ENCODE measurements at regions not wholly inside any gene's neighbourhood (a gene's known extent, or its start where the extent isn't known, plus 50 kb on each side); places are given as distances from the start of the nearest gene placed in this dataset.

DNA sequence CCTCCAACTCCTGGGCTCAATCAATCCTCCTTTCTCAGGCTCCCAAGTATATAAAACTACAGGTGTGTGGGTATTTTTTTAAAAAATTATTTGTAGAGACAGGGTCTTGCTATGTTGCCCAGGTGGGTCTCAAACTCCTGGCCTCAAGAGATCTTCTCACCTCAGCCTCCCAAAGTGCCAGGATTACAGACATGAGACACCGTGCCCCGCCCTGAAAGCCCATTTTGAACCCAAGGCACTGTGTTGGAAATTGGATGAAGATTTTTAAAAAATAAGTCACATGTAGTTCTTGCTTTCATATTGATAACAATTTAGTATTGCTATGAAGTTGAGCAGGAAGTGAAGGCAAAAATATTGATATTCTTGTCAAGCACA, 472.5 kb upstream of the TNP1 start:
- no peak for DNase-seq

DNA sequence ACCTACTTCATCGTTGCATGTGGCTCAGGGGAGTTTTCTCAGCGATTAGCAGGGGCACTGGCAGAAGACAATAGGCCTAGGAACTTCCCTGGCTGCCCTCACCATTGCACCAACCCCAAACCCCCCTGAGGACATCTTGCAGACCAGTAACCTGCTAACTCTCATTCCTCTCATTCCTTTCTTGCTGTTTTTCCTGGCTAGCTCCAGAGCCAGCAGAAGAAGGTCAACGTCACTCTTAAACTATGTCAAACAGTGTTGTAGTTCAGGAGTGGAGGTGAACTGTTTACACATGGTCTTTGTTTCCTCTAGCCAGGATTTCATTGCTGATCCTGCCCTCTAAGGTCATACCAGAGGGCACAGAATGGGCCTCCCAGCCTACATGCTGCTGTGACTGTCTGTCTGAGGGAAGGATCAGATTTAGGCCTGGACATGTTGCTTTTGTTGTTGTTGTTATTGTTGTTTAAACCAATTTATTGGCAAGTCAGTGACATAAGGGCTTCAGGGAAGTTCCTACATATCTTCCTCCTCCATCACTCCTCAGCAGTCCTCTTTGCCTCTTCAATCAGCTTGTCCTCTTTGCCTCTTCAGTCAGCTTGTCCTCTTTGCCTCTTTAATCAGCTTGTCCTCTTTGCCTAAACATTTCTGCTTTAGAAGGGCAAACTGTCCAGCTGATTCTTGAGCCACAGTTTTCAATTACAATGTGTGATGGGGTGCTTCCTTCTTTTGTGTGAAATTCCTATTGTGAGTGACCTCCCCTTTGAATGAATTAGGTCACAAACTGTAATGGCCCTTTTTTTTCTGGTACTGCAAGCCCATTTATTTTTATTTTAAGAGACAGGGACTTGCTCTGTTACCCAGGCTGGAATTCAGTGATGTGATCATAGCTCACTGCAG, 471.9 kb upstream of the TNP1 start:
- DNase-seq, result no peak

DNA sequence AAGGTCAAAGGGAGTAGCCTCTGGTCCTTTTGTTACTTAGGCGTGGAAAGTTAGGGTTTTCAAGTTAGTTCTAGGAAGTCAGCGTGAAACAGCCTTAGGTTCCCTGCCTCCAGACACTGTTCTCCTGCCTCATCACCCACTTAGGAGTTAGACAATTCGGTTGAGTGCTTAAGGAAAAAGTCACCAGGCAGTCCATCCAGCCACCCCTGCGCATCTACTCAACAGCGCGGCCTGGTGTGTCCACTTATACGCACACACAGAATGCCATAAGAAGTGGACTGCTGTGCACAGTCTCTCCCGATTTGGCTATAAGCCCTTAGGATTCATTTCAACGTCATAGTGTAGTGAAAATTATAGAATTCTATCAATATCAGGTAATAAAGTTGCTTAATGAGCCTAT, 470.8 kb upstream of the TNP1 start:
- no peak for DNase-seq

DNA sequence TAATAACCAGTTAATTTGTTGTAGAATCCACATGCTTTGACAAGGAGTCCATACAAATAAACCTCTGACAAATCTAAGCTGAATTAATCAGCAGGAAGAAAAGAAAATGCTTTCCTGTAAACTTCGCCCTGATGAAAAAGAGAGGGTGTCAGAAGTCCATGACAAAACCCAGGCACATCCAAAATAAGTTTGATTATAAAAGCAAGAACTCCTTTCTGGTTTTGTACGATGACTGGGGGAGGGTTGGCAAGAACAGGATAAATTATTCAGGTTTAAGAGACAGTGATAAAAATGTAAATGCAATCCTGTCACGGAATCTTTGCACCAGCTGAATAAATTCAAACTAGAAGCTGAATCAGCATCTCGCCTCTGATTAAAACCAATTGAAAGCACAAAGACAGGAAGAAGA, 469.2 kb upstream of the TNP1 start:
- no peak for DNase-seq

DNA sequence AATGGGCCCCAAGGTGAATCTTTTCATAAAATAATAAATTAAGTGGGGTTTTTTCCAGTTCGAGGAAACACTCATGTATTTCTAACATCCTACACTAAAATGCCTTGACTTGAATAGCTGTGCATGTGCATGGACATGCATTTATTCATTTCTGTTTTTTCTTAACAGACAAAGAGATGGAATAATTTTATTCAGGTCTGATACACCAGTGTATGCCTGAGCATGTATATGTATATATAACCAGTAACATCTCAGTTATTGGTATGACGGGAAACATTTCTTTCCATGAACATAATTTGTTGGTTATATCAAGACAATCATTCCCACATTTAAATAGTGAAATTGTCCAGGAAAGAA, 468.7 kb upstream of the TNP1 start:
- no peak for DNase-seq

DNA sequence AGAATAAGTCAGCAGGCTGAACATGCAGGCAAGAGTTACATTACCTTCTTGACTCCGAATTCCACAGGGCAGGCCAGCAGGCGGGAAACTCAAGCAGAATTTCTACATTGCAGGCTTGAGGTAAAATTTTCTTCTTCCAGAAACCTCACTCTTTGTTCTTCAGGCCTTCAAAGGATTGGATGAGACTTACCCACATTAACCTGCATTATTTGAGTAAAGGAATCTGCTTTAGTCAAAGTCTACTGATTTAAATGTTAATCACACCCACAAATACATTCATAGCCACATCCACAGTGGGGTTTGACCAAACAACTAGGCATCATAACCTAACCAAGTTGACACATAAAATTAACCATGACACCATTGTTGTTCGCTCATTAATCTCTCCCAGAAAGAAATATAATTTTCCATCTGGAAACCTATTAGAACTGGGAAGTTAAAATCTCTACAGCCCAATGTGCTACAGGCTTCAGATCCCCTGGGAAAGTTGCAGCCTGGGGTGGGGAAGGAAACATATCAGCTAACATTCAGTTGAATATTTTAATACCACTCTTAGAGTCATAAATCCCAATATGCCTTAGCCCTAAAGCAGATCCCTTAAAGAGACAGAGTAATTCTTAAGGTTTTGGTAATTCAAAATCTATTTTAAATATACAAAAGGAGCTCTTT, 468.2 kb upstream of the TNP1 start:
- DNase-seq, result no peak

DNA sequence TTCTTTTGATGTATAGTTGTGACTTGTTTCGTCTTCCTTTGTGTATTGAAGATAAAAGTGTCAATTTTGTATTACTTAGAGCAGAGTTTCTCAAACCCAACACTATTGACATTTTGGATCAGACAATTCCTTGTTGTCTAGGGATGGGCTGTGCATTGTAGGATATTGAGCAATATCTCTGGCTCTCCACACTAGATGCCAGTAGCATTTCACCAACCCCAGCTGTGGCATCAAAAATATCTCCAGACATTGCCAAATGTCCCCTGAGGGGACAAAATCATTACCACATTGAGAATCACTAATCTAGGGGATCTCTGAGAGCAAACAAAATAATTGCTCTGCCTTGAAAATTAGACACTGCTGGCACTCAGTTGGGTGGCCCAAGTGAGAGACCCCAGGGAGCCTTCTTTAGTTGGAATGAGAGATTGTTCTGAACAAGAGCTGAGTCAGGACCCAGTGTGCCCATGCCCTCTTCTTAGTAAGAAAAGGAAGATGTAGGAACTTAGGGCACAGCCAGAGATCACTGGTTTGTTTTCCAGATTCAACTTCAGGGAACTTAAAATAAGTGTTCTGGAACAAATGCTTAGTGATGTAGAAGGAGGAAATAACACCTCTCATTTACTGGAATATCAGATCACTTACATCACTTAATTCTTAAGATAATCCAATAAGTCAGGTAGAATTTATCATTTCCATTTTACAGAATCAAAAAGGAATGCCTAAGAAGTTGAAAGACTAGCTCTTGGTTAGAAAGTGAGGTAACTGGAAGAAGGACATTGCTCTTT, 466.6 kb upstream of the TNP1 start:
- DNase-seq, result no peak

DNA sequence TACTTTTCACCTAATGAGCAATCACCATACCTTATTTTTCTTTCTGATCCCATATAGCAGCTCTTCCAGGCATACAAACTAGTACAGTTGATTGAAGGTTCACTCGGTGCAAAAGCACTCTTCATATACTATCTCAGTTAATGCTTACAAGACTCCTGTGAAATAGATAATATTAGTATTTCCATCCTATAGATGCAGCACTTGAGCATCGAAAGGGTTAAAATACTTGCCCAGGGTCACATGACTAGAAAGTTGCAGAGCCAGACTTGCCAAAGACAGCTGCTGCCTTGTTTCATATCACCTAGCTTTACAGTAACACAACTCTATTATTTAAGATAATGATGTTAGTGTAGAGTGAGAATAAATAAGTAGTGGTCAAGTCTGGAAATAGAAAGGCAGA, 466.0 kb upstream of the TNP1 start:
- no peak for DNase-seq

DNA sequence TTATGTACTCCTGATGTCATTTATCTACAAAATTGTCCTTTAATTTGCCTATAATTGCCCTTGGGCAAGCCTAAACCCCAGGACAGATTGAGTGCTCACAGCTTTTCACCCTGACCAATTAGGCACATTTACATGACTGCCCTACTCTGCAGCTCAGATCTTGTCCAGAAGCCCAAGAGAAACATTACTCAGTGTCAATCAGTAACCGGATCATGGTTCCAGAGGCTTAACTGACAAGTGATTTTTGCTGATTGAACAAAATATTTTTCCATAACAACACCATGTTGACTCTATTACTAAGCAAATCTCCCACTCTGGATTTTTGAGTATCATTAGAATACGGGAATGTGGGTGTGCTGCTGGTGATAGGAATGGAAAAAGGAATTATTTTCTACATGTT, 465.4 kb upstream of the TNP1 start:
- DNase-seq, result no peak

DNA sequence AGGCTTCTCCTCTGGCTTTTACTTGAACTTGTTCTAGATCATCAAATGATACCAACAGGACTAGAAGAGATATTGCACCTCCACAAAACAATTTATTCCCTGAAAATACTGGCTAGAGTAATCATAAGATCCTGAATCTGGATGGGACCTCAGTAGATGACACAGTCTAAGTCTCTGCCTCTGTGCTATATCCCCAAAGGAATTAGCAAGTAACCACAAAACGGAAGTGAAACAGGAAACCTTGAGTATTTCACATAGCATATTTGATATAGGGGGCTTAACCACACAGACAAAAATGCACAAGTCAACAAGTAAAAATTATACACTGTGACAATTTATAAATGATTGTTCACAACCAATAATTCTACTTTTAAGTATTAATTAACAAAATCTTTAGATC, 456.9 kb upstream of the TNP1 start:
- no peak for DNase-seq

DNA sequence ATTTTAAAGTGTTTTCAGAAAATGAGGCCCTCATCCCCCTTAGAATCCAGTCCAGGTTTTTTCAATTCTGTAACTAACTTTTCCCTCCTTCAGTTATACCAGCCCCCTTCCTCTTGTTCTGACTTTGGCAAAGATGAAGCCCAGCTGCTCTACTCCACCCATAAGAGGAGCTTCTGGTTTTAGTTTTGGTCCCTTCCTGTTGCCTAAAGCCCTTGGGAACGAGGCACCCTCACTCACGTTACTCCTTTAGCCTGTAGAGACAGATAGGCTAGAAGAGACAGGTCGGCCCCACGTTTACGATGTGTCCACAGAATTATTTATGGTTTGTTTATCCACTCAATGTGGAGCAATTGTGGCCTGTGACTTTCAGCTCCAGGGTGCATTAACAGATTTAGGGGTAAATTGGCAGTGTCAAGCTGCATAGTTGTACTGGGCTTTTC, 454.2 kb upstream of the TNP1 start:
- peak; percentile 48 for DNase-seq

DNA sequence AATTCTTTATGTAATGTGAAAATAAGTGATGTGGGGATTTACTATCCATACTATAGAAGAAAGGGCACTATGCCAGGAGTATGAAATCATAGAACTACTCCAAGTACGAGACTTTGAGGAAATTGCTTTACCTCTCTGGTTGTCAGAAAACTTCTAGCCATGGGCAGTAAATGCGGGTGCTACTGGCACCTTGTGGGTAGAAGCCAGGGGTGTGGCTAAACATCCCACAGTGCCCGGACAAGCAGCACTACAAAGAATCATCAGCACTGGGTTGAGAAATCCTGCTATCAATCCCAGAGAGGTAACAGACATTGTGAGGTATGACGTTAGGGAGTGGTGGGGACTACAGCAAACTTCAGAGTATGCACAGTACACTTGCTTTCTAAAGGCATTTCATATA, 453.5 kb upstream of the TNP1 start:
- no peak for DNase-seq

DNA sequence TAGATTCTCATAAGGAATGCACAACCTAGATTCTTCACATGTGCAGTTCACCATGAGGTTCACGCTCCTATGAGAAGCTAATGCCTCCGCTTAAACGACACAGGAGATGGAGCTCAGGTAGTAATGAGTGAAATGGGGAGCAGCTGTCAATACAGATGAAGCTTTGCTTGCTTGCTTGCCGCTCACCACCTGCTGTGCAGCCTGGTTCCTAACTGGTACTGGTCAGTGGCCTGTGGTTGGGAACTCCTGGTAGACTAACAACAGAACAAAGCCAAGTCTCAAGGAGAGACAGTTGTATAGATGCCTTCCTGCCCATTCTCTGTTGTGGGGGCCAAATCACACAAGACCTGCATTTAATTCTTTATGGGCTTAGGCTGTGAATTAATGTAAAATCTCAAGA, 449.2 kb upstream of the TNP1 start:
- DNase-seq, result no peak

DNA sequence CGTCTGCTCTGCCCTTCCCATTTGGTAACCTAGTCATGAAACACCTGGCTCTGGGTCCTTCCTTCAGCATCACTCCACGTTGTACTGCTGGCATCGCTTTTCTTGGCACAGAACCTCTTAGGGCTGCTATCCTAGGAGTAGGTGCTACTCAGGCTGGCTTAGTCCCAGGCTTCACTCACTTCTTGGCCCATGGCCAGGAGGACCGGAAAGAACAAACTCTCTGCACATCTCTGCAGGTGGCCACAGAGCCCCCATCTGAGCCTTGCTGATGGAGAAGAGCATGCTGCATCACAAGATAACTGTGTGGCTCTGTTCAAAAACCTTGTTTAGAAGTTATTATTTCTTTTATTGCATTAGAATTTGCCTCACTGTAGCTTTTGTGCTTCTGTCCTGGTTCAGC, 447.2 kb upstream of the TNP1 start:
- no peak for DNase-seq

DNA sequence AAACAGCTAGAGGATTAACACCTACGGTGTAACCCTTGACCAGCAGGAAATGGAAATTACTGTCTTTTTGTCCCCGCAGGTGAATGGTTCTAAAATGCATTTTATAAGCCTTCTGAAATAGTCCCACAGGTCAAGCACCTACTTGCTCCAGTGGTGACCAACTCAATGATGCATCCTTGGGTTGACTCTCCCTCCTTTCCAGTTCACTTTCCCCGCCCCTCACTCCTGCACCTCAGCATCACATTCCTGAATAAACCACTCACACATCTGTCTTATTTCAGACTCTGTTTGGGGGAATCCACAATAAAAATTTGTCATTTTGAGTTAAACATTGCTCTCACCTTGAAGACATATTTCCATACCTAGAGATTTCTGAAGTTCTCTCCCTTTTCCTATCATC, 446.0 kb upstream of the TNP1 start:
- DNase-seq, result no peak

DNA sequence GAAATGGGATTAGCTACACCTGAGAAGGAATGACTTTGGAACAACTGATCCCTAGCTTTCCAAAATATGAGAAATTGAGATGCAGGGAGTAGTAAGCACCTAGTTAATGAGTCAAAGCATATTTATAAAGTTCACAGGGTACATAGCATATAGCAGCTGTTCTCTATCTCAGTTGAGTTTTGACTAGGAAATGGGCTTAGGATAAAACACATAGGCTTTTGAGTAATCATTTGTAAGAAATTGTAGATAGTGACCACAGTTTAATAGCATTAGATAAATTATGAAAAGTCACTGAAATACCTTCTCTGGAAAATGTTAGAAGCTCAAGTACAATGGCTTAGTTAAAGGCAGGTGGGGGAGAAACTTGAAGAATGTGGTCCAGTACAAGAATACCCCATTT, 444.7 kb upstream of the TNP1 start:
- no peak for DNase-seq

DNA sequence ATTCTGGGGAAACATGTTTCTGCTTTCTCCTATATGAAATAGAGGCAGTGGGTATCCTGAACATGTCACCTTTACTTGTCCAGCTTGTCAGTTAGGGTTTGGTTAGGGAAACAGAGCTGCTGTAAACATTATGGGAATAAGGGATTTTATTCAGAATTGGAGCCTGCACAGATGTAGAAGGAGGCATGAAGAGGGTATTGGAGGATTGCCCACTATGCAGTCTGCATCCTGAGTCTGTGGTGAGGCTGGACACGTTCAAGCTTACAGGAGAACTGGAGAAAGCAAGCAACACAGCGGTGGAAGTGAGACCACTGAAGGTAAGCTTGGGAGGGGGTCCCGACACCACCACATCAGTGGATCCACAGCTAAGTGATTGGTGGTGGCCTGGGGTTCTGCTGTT, 443.0 kb upstream of the TNP1 start:
- no peak for DNase-seq

DNA sequence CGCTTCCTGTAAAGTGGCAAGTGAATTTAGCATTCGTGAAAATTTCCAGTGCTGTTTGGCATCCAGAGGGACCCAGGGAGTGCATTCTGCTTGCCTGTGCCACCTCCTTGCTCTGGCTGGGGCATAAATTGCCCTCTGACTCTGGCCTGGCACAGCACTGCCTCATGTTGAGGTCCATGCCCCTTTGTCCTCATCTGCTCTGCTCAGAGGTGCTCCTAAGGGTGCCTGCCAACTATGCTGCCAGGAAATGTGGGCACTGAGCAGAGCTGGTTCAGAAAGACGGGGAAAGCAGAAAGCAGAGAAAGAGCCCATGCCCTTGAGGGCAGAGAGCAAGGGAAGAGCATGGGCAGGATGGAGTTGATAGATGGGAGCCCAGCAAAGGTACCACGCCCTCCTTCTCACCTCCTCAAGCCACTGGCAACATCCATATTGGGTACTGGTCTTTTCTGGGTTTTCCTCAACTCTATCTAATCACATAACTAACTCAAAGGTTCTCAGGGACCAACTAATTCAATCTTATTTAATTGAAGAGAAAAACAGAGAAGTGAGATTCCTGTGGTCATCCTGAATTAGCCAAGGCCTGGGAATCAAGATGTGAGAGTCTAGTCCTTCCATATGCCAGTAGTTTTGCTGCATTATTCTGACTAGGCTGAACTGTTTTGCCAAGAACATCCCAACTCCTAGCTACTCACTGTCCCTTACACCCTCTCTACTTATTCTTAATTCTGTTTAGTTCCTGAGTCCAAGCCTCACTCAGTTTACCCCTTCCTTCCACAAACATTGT, 441.5 kb upstream of the TNP1 start:
- no peak for DNase-seq

DNA sequence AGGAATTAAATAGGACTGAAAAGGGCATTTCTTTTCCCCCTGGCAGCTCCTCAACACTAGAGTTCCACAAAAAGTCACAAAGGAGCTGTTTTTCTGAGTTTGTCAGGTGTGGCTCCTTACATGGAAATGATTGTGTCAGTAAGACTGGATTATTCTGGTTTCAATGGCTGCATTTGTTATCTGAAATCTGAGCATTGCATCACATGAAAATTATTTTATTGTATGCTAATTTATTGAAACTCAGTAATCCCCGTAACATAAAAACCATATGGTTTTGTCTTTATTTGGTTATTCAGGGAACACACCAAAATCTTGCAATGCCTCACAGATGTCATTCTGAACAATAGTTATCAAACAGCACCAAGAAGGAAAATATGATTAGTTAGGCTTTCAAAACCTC, 439.7 kb upstream of the TNP1 start:
- no peak for DNase-seq

DNA sequence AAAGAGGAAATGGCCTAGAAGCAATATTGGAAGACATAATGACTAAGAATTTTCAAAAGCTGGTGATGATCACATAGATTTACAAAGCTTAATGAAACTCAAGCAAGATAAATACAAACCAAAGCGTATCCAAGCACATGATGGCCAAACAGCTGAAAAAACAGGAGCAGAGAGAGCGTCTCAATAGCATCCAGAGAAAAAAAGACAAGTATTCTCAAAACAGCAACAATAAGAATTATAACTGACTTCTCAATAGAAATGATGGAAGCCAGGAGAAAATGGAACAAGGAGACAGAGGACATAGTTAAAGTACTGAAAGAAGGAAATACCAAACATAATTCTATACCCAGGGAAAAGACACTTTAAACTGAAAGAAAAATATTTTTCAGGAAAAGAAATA, 437.2 kb upstream of the TNP1 start:
- DNase-seq, result no peak

DNA sequence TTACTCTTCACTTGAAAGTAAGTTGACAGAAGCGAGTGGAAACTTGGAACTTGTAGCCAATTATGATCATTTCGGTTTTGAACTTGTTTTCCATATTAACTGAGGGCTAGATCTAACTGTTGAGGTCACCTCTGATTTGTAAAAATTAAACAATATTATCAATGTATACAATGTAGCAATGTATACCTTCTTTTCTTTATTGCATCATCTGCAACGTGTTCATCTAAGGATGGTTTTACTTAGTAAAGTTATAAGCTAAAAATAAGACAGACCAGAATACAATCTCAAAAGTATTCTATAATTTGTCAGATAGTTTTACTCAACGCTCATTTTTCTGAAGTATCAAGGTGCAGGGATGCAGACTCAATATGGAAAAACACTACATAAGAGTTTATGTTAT, 435.0 kb upstream of the TNP1 start:
- no peak for DNase-seq

DNA sequence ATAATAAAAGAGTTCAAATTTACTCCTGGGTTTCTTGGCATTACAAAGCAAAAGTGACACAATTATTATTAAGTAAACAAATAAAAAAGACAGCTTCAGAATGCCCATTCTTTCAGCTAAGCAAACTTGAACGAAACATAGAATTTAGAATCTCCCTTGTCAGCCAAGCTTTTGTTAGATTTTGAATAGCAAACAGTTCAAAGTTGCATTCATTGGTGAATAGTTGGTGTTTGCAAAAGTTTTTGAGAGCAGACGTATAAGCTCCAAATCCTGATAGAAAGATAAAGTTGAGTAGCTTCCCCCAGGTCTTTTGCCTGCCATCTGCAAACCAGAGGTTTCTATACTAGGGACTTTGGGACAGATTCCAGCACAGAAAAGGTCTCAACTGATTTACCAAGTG, 434.3 kb upstream of the TNP1 start:
- no peak for DNase-seq

DNA sequence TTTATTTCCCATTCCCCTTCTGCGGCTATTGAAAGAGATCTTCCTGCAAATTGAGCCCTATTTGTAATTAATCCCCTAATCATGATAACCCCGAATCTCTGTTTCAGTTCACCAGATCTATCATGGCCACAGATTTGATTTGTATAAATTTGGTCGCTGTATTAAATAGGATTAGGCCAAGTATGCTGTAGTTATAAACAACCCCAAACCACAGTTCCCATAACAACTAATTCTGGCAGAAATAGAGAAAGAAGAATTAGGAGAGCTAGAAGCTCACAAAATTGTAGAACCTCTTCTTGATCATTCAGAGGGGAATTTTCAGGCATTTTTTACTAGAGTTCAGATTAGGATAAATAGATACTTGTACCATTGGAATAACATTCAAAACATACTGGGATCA, 433.7 kb upstream of the TNP1 start:
- no peak for DNase-seq

All from hindlimb muscle (tissue), 1 donor.